Colonic mucosa (tissue), 4 donors: ENCODE measurements at regions not wholly inside any gene's neighbourhood (a gene's known extent, or its start where the extent isn't known, plus 50 kb on each side); places are given as distances from the start of the nearest gene placed in this dataset.
A peak's percentile ranks its signal among the peaks of the same experiment; 100 is the strongest.
"Not testable (repeated sequence)": the region's sequence is repeated elsewhere in the genome, so short reads cannot be mapped to it uniquely, and the experiment has no call there.

Experiments used
- DNase-seq: peaks from one replicate; pipeline ENCODE4 v3.0.0-alpha.2; 2020
- H3K27ac ChIP-seq: fragments of 200-600 bp; one replicate; pipeline ENCODE4 v1.8.0; 2021
- H3K27me3 ChIP-seq: fragments of 200-600 bp; one replicate; pipeline ENCODE4 v1.8.0; 2021
- H3K36me3 ChIP-seq: fragments of 200-600 bp; one replicate; pipeline ENCODE4 v1.8.0; 2021
- H3K4me1 ChIP-seq: fragments of 200-600 bp; one replicate; pipeline ENCODE4 v1.8.0; 2021; ENCODE audit warnings: mild to moderate bottlenecking
- H3K4me3 ChIP-seq: fragments of 200-600 bp; one replicate; pipeline ENCODE4 v1.8.0; 2021
- H3K9ac ChIP-seq, 2 donors: one replicate each; pipeline ENCODE4 v1.7.0; 2013; ENCODE audit warnings: control low read depth in 2 of 2, low read depth in 2 of 2, low read length in 2 of 2
- H3K9me3 ChIP-seq: fragments of 200-600 bp; one replicate; pipeline ENCODE4 v1.8.0; 2021
- CTCF ChIP-seq: fragments of 200-600 bp; IDR thresholded peaks from one replicate; pipeline ENCODE4 v1.8.0; 2022; ENCODE audit warnings: antibody characterized with exemption, mild to moderate bottlenecking
- intact Hi-C: fragments of 100-400 bp; cut with DNase I; formaldehyde crosslinking; loops from one replicate; pipeline ENCODE4 v1.14.1; 2022
- donor health status: healthy.
- donor health status: DM: no; HTN: no; CAD: no.
- donor health status: DM: no; HTN: no; CAD: no.

DNA sequence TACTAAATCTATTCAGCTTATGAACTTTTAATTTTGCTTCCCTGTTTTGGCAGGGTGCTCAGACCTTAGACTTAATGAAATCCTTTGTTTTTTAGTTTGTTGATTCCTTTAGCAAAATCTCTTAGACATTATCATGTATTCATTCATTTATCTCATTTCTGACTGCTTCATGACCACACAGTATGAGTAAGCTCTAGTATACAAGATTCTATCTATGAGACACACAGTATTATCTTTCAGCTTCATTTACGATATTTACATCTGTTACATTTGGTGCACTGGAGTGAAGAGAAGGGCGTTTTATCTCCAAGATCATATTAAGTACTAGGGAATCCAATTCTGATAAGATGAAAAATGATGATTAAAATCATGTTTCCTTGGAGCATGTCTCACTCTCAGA is 448.1 kb upstream of the CA10 start:
- Histone ChIP-seq H3K27me3 (no peaks in the 10 kb centered on the region), H3K9ac (no peak overlapping the region), H3K27ac (no peak overlapping the region), H3K4me1 (no peaks in the 10 kb centered on the region), H3K9me3 (no peaks in the 10 kb centered on the region), H3K36me3 (no peaks in the 10 kb centered on the region), H3K4me3 (no peak overlapping the region)
- TF ChIP-seq CTCF: no peak
- DNase-seq: no peak
- intact Hi-C loops: no loop called here

DNA sequence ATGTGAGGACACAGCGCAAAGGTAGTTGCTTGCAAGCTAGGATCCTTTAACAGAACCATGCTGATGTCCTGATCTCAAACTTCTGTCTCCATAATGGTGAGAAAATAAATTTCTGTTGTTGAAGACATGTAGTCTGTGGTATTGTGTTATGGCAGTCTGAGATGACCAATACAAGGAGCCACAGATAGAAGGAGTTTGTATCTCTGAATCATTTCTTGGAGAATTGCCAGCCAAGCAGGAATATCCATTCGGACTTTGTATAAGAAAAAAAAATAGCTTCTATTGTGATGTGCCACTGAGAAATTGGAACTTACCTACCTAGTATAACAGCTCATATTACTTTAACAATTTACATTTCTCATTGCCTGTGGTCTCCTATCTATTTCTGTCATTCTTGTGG is 447.6 kb upstream of the CA10 start:
- no peaks in the 10 kb centered on the region for H3K36me3 ChIP-seq
- no peak for TF ChIP-seq CTCF
- no peak overlapping the region for H3K9ac ChIP-seq
- no peak overlapping the region for H3K4me3 ChIP-seq
- H3K27ac ChIP-seq: no peak overlapping the region
- no peaks in the 10 kb centered on the region for H3K27me3 ChIP-seq
- H3K4me1 ChIP-seq: no peaks in the 10 kb centered on the region
- intact Hi-C loops: no loop called here
- no peak for DNase-seq
- H3K9me3 ChIP-seq: no peaks in the 10 kb centered on the region

DNA sequence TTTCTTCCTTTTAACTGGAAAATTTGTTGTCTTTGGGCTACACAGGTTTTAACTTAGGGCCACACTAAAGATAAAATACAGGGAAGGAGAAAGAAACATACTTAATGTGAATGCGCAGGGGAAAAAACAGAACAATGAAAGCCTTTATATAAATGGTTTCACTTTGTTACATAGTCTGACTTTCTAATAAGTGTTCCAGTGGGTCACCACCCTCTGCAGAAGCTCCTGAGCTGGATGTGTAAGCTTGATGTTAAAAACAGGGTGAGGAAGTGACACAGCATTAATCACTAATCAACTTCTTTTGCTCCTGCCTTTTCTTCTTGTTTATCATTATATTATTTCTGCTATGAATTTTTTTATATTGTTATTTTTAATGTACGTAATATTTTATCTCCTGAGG is 445.6 kb upstream of the CA10 start:
- no peak for TF ChIP-seq CTCF
- no peak overlapping the region for H3K4me3 ChIP-seq
- no peak for DNase-seq
- H3K9me3 ChIP-seq: no peaks in the 10 kb centered on the region
- H3K9ac ChIP-seq: no peak overlapping the region
- no peaks in the 10 kb centered on the region for H3K36me3 ChIP-seq
- no peaks in the 10 kb centered on the region for H3K27me3 ChIP-seq
- H3K27ac ChIP-seq: no peak overlapping the region
- intact Hi-C loops: no loop called here
- no peaks in the 10 kb centered on the region for H3K4me1 ChIP-seq

DNA sequence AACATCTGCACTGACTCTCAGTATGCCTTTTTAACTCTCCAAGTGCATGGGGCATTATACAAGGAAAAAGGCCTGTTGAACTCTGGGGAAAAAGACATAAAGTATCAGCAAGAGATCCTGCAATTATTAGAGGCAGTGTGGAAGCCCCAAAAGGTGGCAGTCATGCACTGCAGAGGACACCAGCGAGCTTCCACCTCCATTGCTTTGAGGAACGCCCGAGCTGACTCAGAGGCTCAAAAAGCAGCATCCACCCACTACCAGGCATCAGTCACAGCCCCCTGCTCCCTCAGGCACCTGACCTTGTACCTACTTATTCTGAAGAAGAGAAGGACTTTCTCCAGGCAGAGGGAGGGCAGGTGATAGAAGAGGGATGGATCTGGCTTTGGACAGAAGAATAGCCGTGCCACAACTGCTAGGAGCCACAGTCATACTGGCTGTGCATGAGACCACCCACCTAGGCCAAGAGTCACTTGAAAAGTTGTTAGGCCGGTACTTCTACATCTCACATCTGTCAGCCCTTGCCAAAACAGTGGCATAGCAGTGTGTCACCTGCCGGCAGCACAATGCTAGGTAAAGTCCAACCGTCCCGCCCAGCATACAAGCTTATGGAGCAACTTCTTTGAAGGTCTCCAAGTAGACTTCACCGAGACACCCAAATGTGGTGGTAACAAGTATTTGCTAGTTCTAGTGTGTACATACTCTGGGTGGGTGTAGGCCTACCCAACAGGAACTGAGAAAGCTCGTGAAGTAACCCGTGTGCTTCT is 439.1 kb upstream of the CA10 start:
- H3K27ac ChIP-seq, H3K9ac ChIP-seq, H3K9me3 ChIP-seq, H3K4me1 ChIP-seq, intact Hi-C loops, H3K27me3 ChIP-seq, H3K36me3 ChIP-seq, H3K4me3 ChIP-seq: not testable (repeated sequence)
- DNase-seq: peak; percentile 43

DNA sequence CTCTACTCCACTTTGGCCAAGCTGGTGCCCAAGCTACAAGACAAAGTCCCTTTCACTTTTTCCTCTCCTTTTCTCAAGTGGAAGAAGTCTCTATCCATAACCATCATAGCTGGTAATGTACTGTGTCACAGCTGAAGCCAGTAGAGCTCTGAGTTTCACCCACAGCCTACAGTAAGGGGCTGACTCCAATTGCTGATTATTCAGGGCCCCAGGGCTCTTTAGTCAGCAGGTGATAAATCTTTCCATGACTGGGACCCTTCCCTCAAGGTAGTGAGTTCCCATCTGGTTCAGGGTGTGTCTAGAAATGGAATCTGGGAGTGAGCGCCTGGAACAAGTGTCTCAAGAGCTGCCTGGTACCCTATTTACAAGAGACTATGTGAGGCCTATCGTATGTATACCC is 436.0 kb upstream of the CA10 start:
- Histone ChIP-seq H3K4me3 (no peak overlapping the region), H3K27me3 (no peaks in the 10 kb centered on the region), H3K27ac (no peak overlapping the region), H3K36me3 (no peaks in the 10 kb centered on the region), H3K4me1 (no peaks in the 10 kb centered on the region), H3K9me3 (no peaks in the 10 kb centered on the region), H3K9ac (no peak overlapping the region)
- intact Hi-C loops: no loop called here
- DNase-seq: no peak
- no peak for TF ChIP-seq CTCF

GRCh38 chr17:52546990-52547389 is 388.5 kb upstream of the CA10 start:
- Histone ChIP-seq H3K4me1 (no peaks in the 10 kb centered on the region), H3K36me3 (no peaks in the 10 kb centered on the region), H3K27ac (no peak overlapping the region), H3K4me3 (no peak overlapping the region), H3K27me3 (no peaks in the 10 kb centered on the region), H3K9ac (no peak overlapping the region), H3K9me3 (no peaks in the 10 kb centered on the region)
- intact Hi-C loops: no loop called here
- DNase-seq: no peak
- no peak for TF ChIP-seq CTCF
